Spleen (tissue), 11 donors: ENCODE measurements at regions not wholly inside any gene's neighbourhood (a gene's known extent, or its start where the extent isn't known, plus 50 kb on each side); places are given as distances from the start of the nearest gene placed in this dataset.

Experiments
- DNase-seq: peaks from one replicate; pipeline ENCODE4 v3.0.0-alpha.2; 2020
- H3K27ac ChIP-seq, 8 donors: fragments of 200-600 bp; sonication (generic) in 7 of 8; 1 replicate in 4 of 8; 2 replicates in 4 of 8; pipeline versions ENCODE4 v1.5.0 to v1.8.0; 2016 to 2021; ENCODE audit warnings: inconsistent platforms in 4 of 8, mild to moderate bottlenecking in 4 of 8, moderate library complexity in 1 of 8
- H3K27me3 ChIP-seq, 7 donors: fragments of 200-600 bp; sonication (generic) in 6 of 7; replicated peaks in 1 of 7; 1 replicate in 4 of 7; 2 replicates in 3 of 7; pipeline versions ENCODE4 v1.5.0 to v1.8.0; 2016 to 2021; ENCODE audit warnings: inconsistent platforms in 3 of 7, mild to moderate bottlenecking in 1 of 7
- H3K36me3 ChIP-seq, 6 donors: fragments of 200-600 bp; sonication (generic) in 5 of 6; 1 replicate in 4 of 6; 2 replicates in 2 of 6; pipeline versions ENCODE4 v1.5.0 to v1.8.0; 2016 to 2021; ENCODE audit warnings: inconsistent platforms in 2 of 6
- H3K4me1 ChIP-seq, 6 donors: fragments of 200-600 bp; sonication (generic) in 5 of 6; 1 replicate in 3 of 6; 2 replicates in 3 of 6; pipeline versions ENCODE4 v1.5.0 to v1.8.0; 2016 to 2021; ENCODE audit warnings: inconsistent platforms in 3 of 6
- H3K4me3 ChIP-seq, 8 donors: fragments of 200-600 bp; sonication (generic) in 7 of 8; 1 replicate in 4 of 8; 2 replicates in 4 of 8; pipeline versions ENCODE4 v1.5.0 to v1.8.0; 2016 to 2021; ENCODE audit warnings: inconsistent platforms in 4 of 8, mild to moderate bottlenecking in 4 of 8, moderate library complexity in 2 of 8
- H3K9me3 ChIP-seq, 8 donors: fragments of 200-600 bp; sonication (generic) in 7 of 8; 1 replicate in 4 of 8; 2 replicates in 4 of 8; pipeline versions ENCODE4 v1.5.0 to v1.8.0; 2016 to 2021; ENCODE audit warnings: inconsistent platforms in 4 of 8
- POLR2A ChIP-seq, 3 donors: fragments of 450-650 bp; IDR thresholded peaks; one replicate each; pipeline ENCODE4 v1.5.1; 2017; ENCODE audit warnings: antibody characterized with exemption in 3 of 3, mild to moderate bottlenecking in 1 of 3
- POLR2AphosphoS5 ChIP-seq, 3 donors: sonication (generic); formaldehyde crosslinking; IDR thresholded peaks; one replicate each; pipeline ENCODE4 v1.5.1; 2017; ENCODE audit warnings: antibody characterized with exemption in 3 of 3
- WGBS, 5 donors: extraction: QIAGEN DNeasy Blood & Tissue Kit in 3 of 5; methylation state at CpG; one replicate each; pipeline versions ENCODE4 v1.1.5 to v1.1.7; 2013 to 2018; 5-methylcytosine and 5-hydroxymethylcytosine counted together
- intact Hi-C: fragments of 100-400 bp; cut with DNase I; formaldehyde crosslinking; loops from one replicate; pipeline ENCODE4 v1.15.0; 2023; ENCODE audit warnings: low total_unique reads
- TF ChIP-seq, protein P1 (sequence below), 11 experiments: fragments of 200-600 bp in 7 of 11; fragments of 450-650 bp in 4 of 11; sonication (generic) in 4 of 11; IDR thresholded peaks in 8 of 11; conservative IDR thresholded peaks in 3 of 11; 1 replicate in 7 of 11; 2 replicates in 4 of 11; pipeline versions ENCODE4 v1.4.0 to v1.8.0; 2016 to 2021; ENCODE audit warnings: antibody characterized with exemption in 11 of 11, inconsistent platforms in 4 of 11, mild to moderate bottlenecking in 1 of 11
- donor health status: healthy with polysubstance abuse.
- donor health status: DM: no; HTN: no; CAD: no; lungs with moderate emphysema.
- donor health status: DM: no; HTN: no; CAD: no.
- donor health status: Bipolar disorder and iron deficiency.
- donor health status: healthy.
- donor health status: DM: no; HTN: no; CAD: no.
- donor health status: DM: yes; HTN: yes; CAD: no.

GRCh38 chr12:92242907-92243306, 97.3 kb upstream of the BTG1 start:
- peak overlapping the region in 5 of 8 donors; percentile 68 to 82 (median 76) for H3K27ac ChIP-seq
- intact Hi-C loops: no loop called here
- 85 to 98% (median 96%) methylated on average over 3 of the region's 3 CpGs for WGBS, 5 donors
- no peaks in the 10 kb centered on the region for H3K9me3 ChIP-seq
- no peak for DNase-seq
- peaks cover 0 to 21% (median 10%) of the 10 kb centered on the region in 6 donors for H3K4me1 ChIP-seq
- no peak overlapping the region for H3K4me3 ChIP-seq
- H3K36me3 ChIP-seq: no peaks in the 10 kb centered on the region
- H3K27me3 ChIP-seq: no peaks in the 10 kb centered on the region
- TF ChIP-seq, protein P1, sequence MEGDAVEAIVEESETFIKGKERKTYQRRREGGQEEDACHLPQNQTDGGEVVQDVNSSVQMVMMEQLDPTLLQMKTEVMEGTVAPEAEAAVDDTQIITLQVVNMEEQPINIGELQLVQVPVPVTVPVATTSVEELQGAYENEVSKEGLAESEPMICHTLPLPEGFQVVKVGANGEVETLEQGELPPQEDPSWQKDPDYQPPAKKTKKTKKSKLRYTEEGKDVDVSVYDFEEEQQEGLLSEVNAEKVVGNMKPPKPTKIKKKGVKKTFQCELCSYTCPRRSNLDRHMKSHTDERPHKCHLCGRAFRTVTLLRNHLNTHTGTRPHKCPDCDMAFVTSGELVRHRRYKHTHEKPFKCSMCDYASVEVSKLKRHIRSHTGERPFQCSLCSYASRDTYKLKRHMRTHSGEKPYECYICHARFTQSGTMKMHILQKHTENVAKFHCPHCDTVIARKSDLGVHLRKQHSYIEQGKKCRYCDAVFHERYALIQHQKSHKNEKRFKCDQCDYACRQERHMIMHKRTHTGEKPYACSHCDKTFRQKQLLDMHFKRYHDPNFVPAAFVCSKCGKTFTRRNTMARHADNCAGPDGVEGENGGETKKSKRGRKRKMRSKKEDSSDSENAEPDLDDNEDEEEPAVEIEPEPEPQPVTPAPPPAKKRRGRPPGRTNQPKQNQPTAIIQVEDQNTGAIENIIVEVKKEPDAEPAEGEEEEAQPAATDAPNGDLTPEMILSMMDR (IDR thresholded peaks at IDR 0.05 in 8 of 11, conservative IDR thresholded peaks at IDR 0.05 in 3 of 11): no peak
- TF ChIP-seq POLR2AphosphoS5 (IDR thresholded peaks at IDR 0.05) (no peak), POLR2A (IDR thresholded peaks at IDR 0.05) (no peak)

DNA sequence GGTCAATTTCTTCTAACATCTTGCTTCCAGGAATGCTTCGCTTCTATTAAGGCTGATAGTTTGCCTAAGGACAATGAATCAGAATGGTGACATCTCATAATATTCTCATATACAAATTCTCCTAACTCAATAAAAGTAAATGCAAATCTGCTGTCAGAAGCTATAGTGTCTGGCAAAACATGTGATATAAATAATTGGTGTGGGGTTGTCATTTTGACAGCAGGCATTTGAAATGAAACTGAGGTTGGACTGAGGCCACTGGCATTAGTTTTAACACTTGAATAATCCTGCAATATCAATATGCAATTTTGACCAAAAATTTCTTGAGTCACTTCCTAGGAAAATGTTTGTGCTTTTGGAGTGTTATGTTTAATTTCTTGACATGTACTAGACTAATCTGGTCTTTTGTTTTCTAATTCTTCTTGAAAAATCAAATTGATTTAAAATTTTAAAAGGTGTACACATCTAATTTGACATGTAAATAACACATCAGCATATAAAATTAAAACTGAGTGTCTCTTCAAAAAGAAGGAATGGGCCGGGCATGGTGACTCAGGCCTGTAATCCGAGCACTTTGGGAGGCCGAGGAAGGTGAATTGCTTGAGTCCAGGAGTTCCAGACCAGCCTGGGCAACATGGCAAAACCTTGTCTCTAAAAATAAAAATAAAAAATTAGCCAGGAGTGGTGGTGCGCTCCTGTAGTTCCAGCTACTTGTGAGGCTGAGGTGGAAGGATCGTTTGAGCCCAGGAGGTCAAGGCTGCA, 92.3 kb upstream of the BTG1 start:
- TF ChIP-seq, protein P1 (IDR thresholded peaks at IDR 0.05 in 8 of 11, conservative IDR thresholded peaks at IDR 0.05 in 3 of 11): no peak
- TF ChIP-seq POLR2A (IDR thresholded peaks at IDR 0.05): no peak
- no peak for TF ChIP-seq POLR2AphosphoS5 (IDR thresholded peaks at IDR 0.05)
- 90 to 95% (median 94%) methylated on average over 6 of the region's 6 CpGs for WGBS, 5 donors

DNA sequence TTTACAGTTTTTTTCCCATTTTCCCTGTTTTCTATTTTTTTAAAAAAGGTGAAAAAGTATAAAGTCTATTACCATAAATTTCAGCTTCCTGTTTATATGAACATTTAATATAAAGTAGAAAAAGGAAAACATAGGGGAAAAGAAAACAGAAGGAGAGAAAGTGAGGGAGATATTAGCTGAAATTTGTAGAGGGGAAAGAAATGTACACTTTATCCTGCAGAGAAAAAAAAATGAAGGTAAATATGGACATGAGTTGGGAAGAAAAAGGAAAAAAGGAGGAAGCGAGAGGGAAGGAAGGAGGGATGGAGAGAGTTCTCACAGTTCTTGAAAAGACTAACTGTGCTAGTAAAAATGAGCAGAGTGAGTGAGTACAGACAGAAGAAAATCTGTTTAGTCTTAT, 91.6 kb upstream of the BTG1 start:
- Histone ChIP-seq H3K9me3 (no peaks in the 10 kb centered on the region), H3K27me3 (no peaks in the 10 kb centered on the region), H3K4me1 (peaks cover 0 to 26% (median 2%) of the 10 kb centered on the region in 6 donors), H3K27ac (no peak overlapping the region), H3K36me3 (no peaks in the 10 kb centered on the region), H3K4me3 (no peak overlapping the region)
- intact Hi-C loops: no loop called here
- no peak for TF ChIP-seq POLR2A (IDR thresholded peaks at IDR 0.05)
- TF ChIP-seq, protein P1 (IDR thresholded peaks at IDR 0.05 in 8 of 11, conservative IDR thresholded peaks at IDR 0.05 in 3 of 11): no peak
- no peak for TF ChIP-seq POLR2AphosphoS5 (IDR thresholded peaks at IDR 0.05)
- DNase-seq: no peak
- 86 to 100% (median 95%) methylated on average over 1 of the region's 1 CpG for WGBS, 5 donors

More for the DNA sequence above, 92.3 kb upstream of the BTG1 start:
- no peaks in the 10 kb centered on the region for H3K9me3 ChIP-seq
- no peak overlapping the region for H3K4me3 ChIP-seq
- H3K36me3 ChIP-seq: no peaks in the 10 kb centered on the region
- no peaks in the 10 kb centered on the region for H3K27me3 ChIP-seq
- peaks cover 0 to 22% (median 2%) of the 10 kb centered on the region in 6 donors for H3K4me1 ChIP-seq
- DNase-seq: no peak
- intact Hi-C loops: no loop called here
- no peak overlapping the region for H3K27ac ChIP-seq

DNA sequence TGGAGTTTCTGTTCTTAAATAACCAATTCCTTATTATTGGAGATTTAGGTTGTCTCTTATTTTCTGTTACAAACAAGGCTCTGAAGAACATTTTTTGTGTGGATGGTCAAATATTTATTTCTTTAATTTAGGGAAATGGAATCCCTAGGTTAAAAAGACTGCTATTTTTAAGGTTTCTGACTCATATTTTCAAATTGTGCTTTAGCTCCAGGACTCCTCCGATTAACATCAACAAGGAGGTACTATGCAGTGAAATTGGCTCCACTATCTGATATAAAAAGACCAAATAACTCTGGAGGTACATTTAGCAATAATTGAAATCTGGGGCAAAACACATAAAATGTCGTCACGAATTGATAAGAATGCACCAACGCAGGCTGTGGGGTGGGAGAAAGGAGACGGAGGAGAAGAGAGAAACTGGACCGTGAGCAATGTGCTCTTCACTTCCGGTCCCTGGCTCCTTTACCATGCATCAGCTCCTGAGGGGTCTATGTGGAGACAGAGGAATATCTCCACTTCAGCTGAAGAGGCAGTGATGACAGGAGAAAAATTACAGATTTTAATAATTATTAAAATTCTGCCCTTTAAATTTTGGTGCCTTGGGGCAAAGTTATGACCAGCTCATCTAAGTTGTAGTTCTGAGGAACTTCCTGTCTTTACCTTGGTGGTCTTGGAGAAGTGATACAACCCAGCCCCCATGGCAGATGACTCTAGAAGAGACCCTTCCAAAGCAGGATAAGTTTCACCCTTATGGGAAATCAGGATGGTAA, 90.2 kb upstream of the BTG1 start:
- no peaks in the 10 kb centered on the region for H3K27me3 ChIP-seq
- TF ChIP-seq POLR2AphosphoS5 (IDR thresholded peaks at IDR 0.05) (no peak), POLR2A (IDR thresholded peaks at IDR 0.05) (no peak)
- TF ChIP-seq, protein P1 (IDR thresholded peaks at IDR 0.05 in 8 of 11, conservative IDR thresholded peaks at IDR 0.05 in 3 of 11): no peak
- H3K4me1 ChIP-seq: peaks cover 0 to 26% (median 2%) of the 10 kb centered on the region in 6 donors
- no peaks in the 10 kb centered on the region for H3K9me3 ChIP-seq
- WGBS, 5 donors: 89 to 97% (median 96%) methylated on average over 7 of the region's 7 CpGs
- intact Hi-C loops: no loop called here
- H3K36me3 ChIP-seq: no peaks in the 10 kb centered on the region
- DNase-seq: no peak
- H3K27ac ChIP-seq: no peak overlapping the region
- H3K4me3 ChIP-seq: no peak overlapping the region
